ENCODE measurements at regions not wholly inside any gene's neighbourhood (a gene's known extent, or its start where the extent isn't known, plus 50 kb on each side); places are given as distances from the start of the nearest gene placed in this dataset.
"Not testable (repeated sequence)": the region's sequence is repeated elsewhere in the genome, so short reads cannot be mapped to it uniquely, and the experiment has no call there.

DNA sequence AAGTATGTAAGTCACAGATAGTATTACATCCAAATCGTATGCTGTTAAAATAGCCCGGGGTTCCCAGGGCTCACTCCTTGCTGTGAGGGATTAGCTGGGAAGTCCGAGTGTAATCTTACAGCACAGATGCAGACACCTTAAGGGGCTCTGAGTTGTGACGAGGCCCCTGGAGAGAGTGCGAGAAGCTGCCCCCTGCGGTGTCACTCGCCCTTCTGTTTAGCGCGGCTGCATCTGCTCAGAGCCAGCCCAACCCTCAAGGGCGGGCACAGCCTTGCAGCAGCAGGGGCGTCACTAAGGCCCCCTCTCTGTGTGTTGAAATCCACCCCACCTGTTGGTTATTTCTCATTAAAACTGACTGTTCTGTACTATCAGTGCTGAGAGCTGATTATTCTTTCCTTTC lies 135.8 kb downstream of the LAT start:
- DNase-seq: peak; percentile 58 to 73
- not testable (repeated sequence) for H3K27me3 ChIP-seq; H3K27ac ChIP-seq; H3K36me3 ChIP-seq; H3K9me3 ChIP-seq (replicated peaks); H3K4me1 ChIP-seq; H3K4me3 ChIP-seq

DNA sequence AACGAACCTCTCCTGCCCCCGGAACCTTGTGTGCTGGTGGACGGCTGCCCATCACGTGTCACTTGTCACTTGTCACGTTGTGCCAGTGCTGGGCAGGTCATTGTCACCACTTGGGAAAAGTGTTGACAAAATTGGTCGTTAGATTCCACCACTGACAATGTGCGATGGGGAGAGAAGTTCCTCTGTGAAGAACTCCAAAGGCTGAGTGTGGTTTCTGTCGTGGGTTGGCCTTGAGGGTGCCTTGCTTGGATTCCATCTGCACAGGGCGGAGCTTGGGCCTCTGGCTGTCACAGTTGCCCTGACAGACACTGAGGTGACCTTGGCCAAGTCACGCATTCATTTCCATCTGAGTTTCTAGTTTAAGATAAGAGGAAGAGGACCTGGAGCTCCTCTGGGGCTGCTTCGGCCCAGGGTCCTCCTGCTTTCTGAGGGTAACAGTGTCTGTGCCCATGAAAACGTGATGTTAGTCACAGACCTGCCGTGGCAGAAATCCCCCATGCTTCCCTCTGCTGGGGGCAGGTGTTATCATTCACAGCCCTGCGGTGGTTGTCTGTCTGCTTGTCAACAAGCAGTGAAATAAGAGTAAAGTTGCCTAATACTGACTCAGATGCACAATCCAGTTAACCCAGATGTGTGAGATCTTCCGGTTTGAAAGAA lies 133.6 kb downstream of the LAT start:
- H3K36me3 ChIP-seq; DNase-seq; H3K9me3 ChIP-seq (replicated peaks); H3K4me3 ChIP-seq; H3K27ac ChIP-seq; H3K27me3 ChIP-seq; H3K4me1 ChIP-seq: not testable (repeated sequence)

DNA sequence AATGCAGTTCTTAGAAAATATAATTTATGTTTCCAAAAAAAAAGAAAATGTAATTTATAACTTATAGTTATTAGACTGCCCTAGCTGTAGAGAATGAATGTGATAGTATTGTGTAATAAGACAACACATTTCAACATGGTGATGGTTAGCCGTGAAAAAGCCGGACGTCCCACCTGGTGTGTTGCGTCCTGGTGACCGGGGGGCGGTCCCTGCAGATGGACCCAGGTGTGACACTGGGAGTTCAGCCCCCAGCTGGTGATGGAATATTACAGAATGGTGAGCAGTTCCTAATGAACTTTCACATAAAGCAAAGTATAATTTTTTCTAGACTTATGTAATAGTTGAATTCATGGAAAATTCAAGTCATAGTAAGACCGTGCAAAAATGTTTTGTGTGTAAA lies 132.8 kb downstream of the LAT start:
- H3K4me1 ChIP-seq: peaks cover 1% of the 10 kb centered on the region; the same call in 1 of the 2 replicates
- DNase-seq: no peak
- no peaks in the 10 kb centered on the region for H3K9me3 ChIP-seq (replicated peaks)
- no peaks in the 10 kb centered on the region for H3K36me3 ChIP-seq
- no peak overlapping the region for H3K4me3 ChIP-seq
- H3K27ac ChIP-seq: no peak overlapping the region
- no peaks in the 10 kb centered on the region for H3K27me3 ChIP-seq

DNA sequence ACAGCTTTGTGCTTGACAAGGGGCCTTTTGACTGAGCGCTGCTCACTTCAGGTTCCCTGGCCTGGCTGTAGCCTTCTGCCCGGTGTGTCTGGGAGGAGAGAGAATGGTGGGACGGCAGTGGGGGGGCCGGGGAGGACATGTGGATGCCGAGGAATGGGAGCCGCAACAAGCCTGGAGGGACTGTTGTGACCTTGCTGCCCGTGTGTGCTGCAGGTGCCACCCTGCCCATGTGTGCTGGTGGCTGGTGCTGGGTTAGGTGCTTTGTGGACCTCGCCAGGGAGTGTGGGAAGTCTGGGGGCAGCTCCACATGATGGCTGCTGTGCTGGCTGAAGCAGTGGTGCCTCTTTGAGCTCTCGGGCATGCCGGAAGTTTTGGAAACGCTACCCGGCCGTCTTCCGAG lies 132.1 kb downstream of the LAT start:
- no peak overlapping the region for H3K4me3 ChIP-seq
- H3K27ac ChIP-seq: no peak overlapping the region
- no peak for DNase-seq
- H3K27me3 ChIP-seq: no peaks in the 10 kb centered on the region
- H3K36me3 ChIP-seq: no peaks in the 10 kb centered on the region
- no peaks in the 10 kb centered on the region for H3K9me3 ChIP-seq (replicated peaks)
- H3K4me1 ChIP-seq: peaks cover 6% of the 10 kb centered on the region

DNA sequence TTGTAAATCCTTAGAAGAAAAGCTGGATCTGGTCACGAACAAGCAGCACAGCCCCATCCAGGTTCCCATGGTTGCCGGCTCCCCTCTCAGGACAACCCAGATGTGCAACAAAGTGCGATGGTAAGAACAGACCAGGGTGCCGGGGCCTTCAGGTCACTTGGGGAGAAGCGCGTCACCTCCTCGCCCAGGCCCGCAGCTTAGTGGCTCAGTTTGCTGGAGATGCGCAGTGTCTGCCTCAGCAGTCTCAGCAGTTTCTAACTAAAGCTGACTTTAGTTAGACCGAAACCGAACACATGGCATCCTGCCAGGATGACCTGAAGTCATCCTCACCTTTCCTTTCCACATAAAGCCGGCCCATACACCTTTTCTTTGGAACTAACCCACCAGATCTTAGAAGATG lies 131.4 kb downstream of the LAT start:
- not testable (repeated sequence) for H3K9me3 ChIP-seq (replicated peaks); H3K4me1 ChIP-seq; H3K36me3 ChIP-seq; DNase-seq; H3K27ac ChIP-seq; H3K27me3 ChIP-seq; H3K4me3 ChIP-seq

DNA sequence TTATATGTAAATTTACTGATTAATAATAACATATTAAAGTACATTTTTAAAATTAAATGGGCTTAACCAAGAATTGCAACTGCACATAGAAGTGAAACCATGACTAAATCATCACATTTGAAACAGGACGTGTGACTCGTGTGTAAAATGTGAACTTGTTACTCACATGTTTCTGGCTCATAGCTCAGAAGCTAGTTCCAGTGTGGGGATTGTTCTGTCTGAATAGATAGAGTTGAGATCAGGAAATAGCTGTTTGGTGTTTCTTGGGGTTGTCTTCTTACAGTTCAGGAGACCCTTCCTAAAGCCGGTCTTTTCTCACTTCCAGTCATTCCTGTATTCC lies 130.9 kb downstream of the LAT start:
- not testable (repeated sequence) for H3K4me3 ChIP-seq; H3K27ac ChIP-seq; H3K36me3 ChIP-seq; H3K4me1 ChIP-seq; H3K27me3 ChIP-seq; H3K9me3 ChIP-seq (replicated peaks); DNase-seq

DNA sequence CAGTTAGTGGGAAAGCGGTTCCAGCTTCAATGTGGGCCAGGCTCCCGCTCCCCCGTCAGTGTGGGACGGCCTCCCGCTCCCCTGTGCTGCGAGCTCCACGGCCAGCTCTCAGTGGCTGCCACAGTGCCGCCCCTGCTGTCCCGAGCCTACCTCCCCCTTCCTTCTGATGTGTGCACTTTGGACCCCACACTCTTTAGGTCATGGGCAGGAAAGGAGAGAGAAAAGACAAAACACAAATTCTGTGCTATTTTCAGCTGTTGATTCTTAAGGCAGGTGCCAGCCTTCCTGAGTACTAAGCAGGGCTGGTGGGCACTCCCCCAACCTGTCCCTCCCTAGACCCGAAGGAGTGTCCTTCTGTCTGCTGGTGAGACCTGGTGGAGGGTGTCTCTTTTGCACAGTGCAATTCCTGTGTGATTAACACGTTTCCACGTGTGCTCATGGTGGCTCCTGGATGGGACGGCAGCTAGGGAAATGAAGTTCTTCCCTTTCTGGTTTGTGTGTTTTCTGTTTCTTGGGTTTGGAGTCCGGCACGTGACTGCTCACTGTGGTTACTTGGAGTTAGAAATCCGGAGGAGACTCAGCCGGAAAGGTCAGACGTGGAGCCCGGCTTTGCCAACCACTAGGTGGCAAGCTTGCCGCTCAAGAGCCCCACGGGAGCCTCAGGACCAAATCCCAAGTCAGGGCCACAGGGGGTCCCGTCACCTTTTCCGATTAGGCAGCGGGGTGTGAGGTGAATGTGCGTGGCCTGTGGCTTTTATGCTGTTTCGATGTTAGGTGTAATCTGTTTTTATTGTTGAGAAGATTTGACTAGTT lies 130.3 kb downstream of the LAT start:
- H3K9me3 ChIP-seq (replicated peaks); H3K27ac ChIP-seq: not testable (repeated sequence)

DNA sequence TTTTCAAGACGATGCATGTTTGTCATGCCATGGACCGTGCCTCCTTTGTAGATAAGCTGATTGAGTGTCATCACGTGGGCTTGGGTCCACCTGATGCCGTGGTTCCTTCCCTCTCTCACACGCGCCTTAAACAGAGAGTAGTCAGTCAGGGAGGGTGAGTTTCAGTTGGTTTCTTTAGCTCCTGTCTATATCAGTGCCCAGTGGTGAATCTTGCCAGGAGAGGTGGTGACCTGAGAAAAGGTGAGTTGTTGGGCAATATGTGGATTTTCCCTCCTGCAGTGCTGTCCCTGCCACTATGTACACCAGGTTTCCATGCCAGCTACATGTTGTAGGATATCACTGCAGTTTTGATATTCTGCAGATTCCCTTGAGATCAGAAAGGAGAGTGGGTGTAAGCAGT lies 129.7 kb downstream of the LAT start:
- Histone ChIP-seq H3K27ac (no peak overlapping the region), H3K27me3 (no peaks in the 10 kb centered on the region), H3K36me3 (no peaks in the 10 kb centered on the region), H3K4me3 (no peak overlapping the region), H3K9me3 (replicated peaks) (no peaks in the 10 kb centered on the region), H3K4me1 (peaks cover 7% of the 10 kb centered on the region)
- no peak for DNase-seq

More for the DNA sequence above, 130.3 kb downstream of the LAT start:
- DNase-seq: peak; percentile 31 to 48
- not testable (repeated sequence) for H3K4me3 ChIP-seq, H3K36me3 ChIP-seq, H3K27me3 ChIP-seq, H3K4me1 ChIP-seq

DNA sequence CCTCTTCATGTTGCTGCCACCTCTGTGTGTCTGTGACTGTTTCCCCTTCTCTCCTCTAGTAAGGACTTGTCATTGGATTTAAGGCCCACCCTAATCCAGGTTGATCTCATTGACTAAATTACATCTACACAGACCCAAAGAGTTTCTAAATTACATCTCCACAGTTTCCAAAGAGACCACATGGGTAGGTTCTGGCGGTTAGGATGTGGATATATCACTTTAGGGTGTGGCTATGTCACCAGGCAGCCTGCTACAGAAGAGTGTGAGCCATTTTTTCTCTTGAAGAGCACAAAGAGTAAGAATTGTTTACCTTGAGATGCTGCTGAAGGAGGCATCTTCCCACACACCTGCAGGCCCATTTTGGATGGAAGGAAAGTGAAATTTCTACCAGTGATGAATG lies 128.6 kb downstream of the LAT start:
- not testable (repeated sequence) for H3K4me1 ChIP-seq; H3K9me3 ChIP-seq (replicated peaks); DNase-seq; H3K27ac ChIP-seq; H3K36me3 ChIP-seq; H3K27me3 ChIP-seq; H3K4me3 ChIP-seq

DNA sequence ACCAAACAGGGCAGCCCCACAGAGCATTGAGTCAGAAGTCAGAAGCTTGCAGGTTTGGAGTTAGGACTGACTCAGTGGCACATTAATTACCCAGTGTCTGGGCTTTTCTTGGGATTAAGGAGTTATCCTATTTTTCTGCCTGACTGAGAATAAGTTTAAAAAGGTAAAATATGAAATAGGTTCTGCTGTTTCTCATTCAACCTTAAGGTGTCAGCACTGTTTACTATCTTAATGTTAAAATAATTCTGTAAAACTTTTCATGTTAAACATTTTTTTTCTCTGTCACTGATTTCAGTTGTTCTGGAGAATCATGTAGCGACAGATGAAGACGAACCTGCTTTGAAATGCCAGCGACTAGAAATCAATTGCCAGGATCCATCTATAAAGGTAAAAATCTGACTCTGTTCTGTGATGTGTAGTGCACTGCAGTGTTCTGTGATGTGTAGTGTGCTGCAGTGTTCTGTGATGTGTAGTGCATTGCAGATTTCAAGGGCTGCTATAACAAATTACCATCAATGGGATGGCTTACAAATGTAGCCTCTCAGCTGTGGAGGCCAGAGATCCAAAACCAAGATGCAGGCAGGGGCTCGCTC lies 128.0 kb downstream of the LAT start:
- Histone ChIP-seq H3K36me3 (no peaks in the 10 kb centered on the region), H3K27me3 (no peaks in the 10 kb centered on the region), H3K9me3 (replicated peaks) (no peaks in the 10 kb centered on the region), H3K4me1 (peaks cover 7% of the 10 kb centered on the region), H3K27ac (peak overlapping the region; percentile 40), H3K4me3 (no peak overlapping the region; the same call in 1 of the 2 replicates)
- DNase-seq: no peak

DNA sequence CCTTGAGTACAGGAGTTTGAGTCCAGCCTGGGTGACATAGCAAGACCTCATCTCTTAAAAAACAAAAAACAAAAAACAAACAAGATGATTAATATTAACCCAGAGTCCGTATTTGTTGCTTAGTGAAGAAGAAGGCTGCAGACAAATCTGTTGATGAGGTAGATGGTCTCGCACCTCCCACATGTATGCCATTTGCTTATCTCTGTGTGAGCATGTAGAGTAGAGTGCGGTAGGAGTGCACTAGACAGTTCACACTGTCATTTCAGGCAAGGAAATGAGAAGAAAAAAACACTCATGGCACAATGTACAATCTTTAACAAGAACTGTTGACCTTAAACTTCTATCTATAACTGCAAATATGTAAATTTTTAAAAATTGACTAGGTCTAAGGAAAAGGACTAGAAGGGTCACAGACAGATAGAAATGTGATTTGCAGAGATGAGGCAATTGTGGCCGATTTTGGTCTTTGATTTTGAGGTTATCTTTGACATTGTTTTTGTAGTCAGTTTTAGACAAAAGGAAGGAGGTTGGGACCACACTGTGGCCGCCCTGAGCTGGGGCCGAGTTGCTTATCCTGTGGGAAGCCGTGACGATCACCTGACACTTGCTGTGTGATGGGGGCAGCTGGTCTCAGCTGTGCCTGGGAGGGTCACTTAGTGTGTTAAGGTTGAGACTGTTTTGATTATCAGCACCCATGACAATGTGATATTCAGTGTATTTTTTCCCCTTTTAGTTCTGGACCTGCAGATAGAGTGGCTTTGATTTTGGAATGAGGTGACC lies 127.2 kb downstream of the LAT start:
- peak overlapping the region; percentile 40 for H3K27ac ChIP-seq
- not testable (repeated sequence) for H3K4me1 ChIP-seq; H3K36me3 ChIP-seq; H3K9me3 ChIP-seq (replicated peaks); H3K27me3 ChIP-seq; H3K4me3 ChIP-seq
- DNase-seq: peak; percentile 75 to 78

DNA sequence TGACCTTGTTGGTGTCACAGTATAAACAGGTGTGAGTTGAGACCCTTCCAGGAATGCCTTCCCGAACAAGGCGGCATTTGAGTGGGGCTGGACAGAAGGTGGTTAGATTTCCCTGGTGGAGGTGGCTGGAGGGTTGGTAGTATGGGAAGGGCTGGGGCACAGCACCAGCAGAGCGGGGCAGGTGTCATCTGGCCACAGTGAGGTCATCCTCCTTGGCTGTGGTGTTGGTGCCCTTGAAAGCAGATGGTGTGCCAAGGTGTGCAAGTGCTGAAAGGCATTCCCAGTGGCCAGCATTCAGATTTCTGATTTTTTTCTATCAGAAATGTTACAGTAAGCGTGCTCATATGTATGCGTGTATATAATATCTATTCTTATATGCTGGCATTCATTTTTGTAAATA lies 126.6 kb downstream of the LAT start:
- Histone ChIP-seq H3K27me3 (no peaks in the 10 kb centered on the region), H3K4me3 (no peak overlapping the region), H3K4me1 (peaks cover 7% of the 10 kb centered on the region), H3K36me3 (no peaks in the 10 kb centered on the region), H3K27ac (no peak overlapping the region), H3K9me3 (replicated peaks) (no peaks in the 10 kb centered on the region)
- DNase-seq: no peak

DNA sequence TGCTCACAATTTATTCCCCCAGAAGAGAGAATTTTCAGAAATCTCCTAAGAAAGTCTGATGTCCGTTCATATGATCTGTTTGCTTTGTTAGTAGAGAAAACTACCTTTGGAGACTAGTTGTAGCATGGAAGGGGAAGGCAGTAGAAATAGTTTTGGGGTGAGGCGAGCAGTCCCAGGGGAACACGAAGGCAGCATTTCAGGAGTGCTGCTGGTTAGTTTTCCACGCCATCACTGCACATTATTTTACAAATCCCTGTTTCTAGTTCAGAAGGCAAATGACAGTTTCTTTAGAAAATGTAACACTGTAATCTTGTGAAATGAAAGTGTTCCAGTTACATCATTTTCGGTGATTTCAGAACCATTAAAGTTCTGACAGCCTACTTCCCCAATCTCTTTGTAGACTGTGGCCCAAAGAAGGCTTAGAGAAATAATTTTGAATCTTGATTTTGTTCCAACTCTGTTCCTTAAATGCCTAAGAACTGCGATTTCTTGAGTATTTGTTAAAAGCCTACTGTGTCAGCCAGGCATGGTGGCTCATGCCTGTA lies 123.8 kb downstream of the LAT start:
- not testable (repeated sequence) for H3K9me3 ChIP-seq (replicated peaks); H3K27me3 ChIP-seq; H3K27ac ChIP-seq; DNase-seq; H3K4me3 ChIP-seq; H3K4me1 ChIP-seq; H3K36me3 ChIP-seq

DNA sequence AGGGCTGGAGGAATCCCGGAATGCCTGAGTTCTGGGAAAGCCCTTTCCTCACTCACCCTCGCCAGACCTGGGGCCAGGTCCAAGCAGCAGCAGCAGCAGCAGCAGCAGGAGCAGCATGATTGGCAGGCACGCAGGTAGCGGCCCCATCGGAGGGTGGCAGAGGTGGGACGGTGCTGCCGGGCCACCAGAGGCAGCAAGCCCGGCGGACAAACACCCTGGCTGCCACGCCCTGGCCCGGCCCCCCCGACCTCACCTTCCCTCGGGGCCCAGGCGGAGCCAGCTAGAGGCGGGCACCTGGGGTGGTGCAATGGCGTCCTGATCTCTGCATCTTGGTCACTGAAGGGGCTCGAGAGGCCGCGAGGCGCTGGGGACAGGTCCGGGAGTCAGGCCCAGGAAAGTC lies 122.4 kb downstream of the LAT start:
- H3K36me3 ChIP-seq: no peaks in the 10 kb centered on the region
- no peak overlapping the region for H3K4me3 ChIP-seq
- H3K4me1 ChIP-seq: peaks cover 3% of the 10 kb centered on the region; the same call in 1 of the 2 replicates
- H3K9me3 ChIP-seq (replicated peaks): no peaks in the 10 kb centered on the region
- DNase-seq: no peak
- H3K27ac ChIP-seq: no peak overlapping the region
- no peaks in the 10 kb centered on the region for H3K27me3 ChIP-seq
